Mesothelial cell of epicardium (in vitro differentiated cells): ENCODE measurements at regions not wholly inside any gene's neighbourhood (a gene's known extent, or its start where the extent isn't known, plus 50 kb on each side); places are given as distances from the start of the nearest gene placed in this dataset.
A peak's percentile ranks its signal among the peaks of the same experiment; 100 is the strongest.

Experiments used
- DNase-seq, 2 experiments: peaks; one replicate each; pipeline ENCODE4 v3.0.0; 2021; ENCODE audit warnings: low spot score in 2 of 2; ENCODE audit not compliant: unreplicated experiment in 2 of 2
- H3K27ac Mint-ChIP-seq: 2 replicates; pipeline ENCODE4 v1.8.0; 2021; ENCODE audit warnings: mixed read lengths
- H3K27me3 Mint-ChIP-seq: 2 replicates; pipeline ENCODE4 v1.8.0; 2021; ENCODE audit warnings: low read depth, mixed read lengths
- H3K36me3 Mint-ChIP-seq: 2 replicates; pipeline ENCODE4 v1.8.0; 2021; ENCODE audit warnings: mixed read lengths
- H3K4me1 Mint-ChIP-seq: 2 replicates; pipeline ENCODE4 v1.8.0; 2021; ENCODE audit warnings: mixed read lengths
- H3K4me3 Mint-ChIP-seq: 2 replicates; pipeline ENCODE4 v1.8.0; 2021; ENCODE audit warnings: mild to moderate bottlenecking, moderate library complexity, mixed read lengths
- H3K9me3 Mint-ChIP-seq: 2 replicates; pipeline ENCODE4 v1.8.0; 2021; ENCODE audit warnings: mixed read lengths
- CTCF ChIP-seq: fragments of 200-600 bp; sonication (generic); IDR thresholded peaks from one replicate; pipeline ENCODE4 v1.5.0; 2021; ENCODE audit warnings: antibody characterized with exemption; ENCODE audit not compliant: unreplicated experiment

GRCh38 chr6:26268659-26269402 lies 96.2 kb upstream of the BTN3A2 start:
- Mint-ChIP-seq H3K4me3 (no peak overlapping the region), H3K27me3 (no peaks in the 10 kb centered on the region), H3K4me1 (peaks cover 22% of the 10 kb centered on the region), H3K27ac (peak overlapping the region; percentile 81), H3K36me3 (no peaks in the 10 kb centered on the region), H3K9me3 (no peaks in the 10 kb centered on the region)
- DNase-seq = no peak
- TF ChIP-seq CTCF = no peak

DNA sequence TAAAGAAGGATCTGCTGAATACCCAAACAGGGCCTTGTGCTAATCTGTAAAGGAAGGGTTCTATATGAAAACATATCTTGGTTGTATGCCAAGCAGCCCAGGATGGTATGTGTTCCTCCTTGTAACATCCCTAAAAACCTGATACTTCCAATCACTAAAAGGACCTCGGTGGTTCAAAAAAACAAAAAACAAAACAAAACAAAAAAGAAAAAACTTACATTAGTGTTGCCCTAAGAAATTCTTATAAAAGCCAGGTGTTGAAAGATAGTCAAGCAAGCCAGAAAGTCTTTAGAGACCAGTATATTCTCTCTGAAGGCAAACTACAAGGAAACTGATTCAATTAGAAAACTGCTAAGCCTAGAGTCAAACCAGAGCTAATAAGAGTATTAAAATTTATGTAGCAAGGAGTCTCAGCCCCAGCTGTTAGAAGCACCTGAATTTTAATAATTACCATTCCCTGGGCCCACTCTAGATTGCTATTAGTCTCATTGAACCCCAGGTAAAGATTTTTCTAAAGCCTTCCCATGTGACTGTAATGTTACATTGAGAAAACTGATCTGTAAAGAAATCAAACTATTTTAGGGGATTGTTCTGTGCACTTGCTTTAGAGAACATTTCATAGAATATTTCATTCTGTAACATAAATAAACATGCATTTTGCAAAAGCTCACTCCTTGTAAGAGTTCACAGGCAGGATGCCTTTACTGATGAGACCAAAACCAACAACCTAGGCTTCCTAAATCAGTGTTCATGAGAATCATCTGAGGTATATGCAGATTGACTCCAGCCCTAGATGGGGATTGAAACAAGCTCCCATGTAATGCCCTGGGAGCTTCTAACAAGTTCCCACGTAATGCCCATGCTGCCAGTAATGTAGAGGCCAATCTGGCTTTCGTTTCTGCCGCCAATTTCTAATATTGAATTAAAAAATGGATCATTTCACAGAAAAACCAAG lies 95.2 kb upstream of the BTN3A2 start:
- Mint-ChIP-seq H3K36me3 (no peaks in the 10 kb centered on the region), H3K4me1 (peaks cover 22% of the 10 kb centered on the region), H3K27ac (peak overlapping the region; percentile 93), H3K9me3 (no peaks in the 10 kb centered on the region), H3K4me3 (no peak overlapping the region), H3K27me3 (no peaks in the 10 kb centered on the region)
- no peak for DNase-seq
- TF ChIP-seq CTCF = no peak

- H3K4me1 Mint-ChIP-seq = peaks cover 22% of the 10 kb centered on the region
- TF ChIP-seq CTCF = no peak
- H3K36me3 Mint-ChIP-seq = no peaks in the 10 kb centered on the region
- H3K27me3 Mint-ChIP-seq = no peaks in the 10 kb centered on the region
- no peak overlapping the region for H3K4me3 Mint-ChIP-seq
- no peak overlapping the region for H3K27ac Mint-ChIP-seq
- H3K9me3 Mint-ChIP-seq = no peaks in the 10 kb centered on the region
- DNase-seq = no peak
Observed at GRCh38 chr6:26270486-26270861, 94.5 kb upstream of the BTN3A2 start.

- Mint-ChIP-seq H3K4me3 (no peak overlapping the region), H3K27ac (no peak overlapping the region), H3K27me3 (no peaks in the 10 kb centered on the region), H3K9me3 (no peaks in the 10 kb centered on the region), H3K4me1 (peaks cover 22% of the 10 kb centered on the region), H3K36me3 (no peaks in the 10 kb centered on the region)
- peak; percentile 39 to 77 for DNase-seq
- no peak for TF ChIP-seq CTCF
Observed at GRCh38 chr6:26270903-26271667, 93.9 kb upstream of the BTN3A2 start.

DNA sequence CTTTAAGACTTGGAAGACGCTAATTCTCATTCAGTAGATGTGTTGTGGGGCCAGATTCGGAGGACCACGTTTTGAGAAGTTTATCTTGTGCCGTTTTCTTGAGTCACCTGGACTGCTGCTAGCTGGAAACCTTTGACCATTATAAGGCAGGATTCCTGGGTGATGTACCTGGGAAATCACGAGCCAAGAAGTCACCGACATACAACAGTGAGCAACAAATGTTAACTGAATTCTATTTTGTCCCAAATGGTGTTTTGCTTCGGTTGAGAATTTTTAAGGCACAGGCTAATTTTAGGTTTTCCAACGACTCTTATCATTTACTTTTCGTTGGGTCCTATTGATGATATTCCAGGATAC lies 93.4 kb upstream of the BTN3A2 start:
- no peaks in the 10 kb centered on the region for H3K27me3 Mint-ChIP-seq
- no peak overlapping the region for H3K27ac Mint-ChIP-seq

More for the DNA sequence above, 93.4 kb upstream of the BTN3A2 start:
- H3K36me3 Mint-ChIP-seq = no peaks in the 10 kb centered on the region
- H3K4me3 Mint-ChIP-seq = no peak overlapping the region
- no peak for TF ChIP-seq CTCF
- H3K4me1 Mint-ChIP-seq = peaks cover 22% of the 10 kb centered on the region
- no peaks in the 10 kb centered on the region for H3K9me3 Mint-ChIP-seq
- DNase-seq = peak in 1 of 2 experiments; percentile 45
